Muscle layer of colon (tissue), 2 donors: ENCODE measurements at regions not wholly inside any gene's neighbourhood (a gene's known extent, or its start where the extent isn't known, plus 50 kb on each side); places are given as distances from the start of the nearest gene placed in this dataset.

Experiments used
- H3K27ac ChIP-seq: one replicate; pipeline ENCODE4 v1.7.0; 2013; ENCODE audit warnings: low read depth, mild to moderate bottlenecking, low read length, moderate library complexity
- H3K27me3 ChIP-seq, 2 donors: one replicate each; pipeline ENCODE4 v1.7.0; 2013; ENCODE audit warnings: low read length in 2 of 2, mild to moderate bottlenecking in 2 of 2; ENCODE audit not compliant: insufficient read depth in 2 of 2, control insufficient read depth in 1 of 2
- H3K36me3 ChIP-seq: one replicate; pipeline ENCODE4 v1.7.0; 2013; ENCODE audit warnings: mild to moderate bottlenecking, low read length; ENCODE audit not compliant: insufficient read depth
- H3K4me1 ChIP-seq: one replicate; pipeline ENCODE4 v1.7.0; 2013; ENCODE audit warnings: mild to moderate bottlenecking, low read length; ENCODE audit not compliant: insufficient read depth
- H3K4me3 ChIP-seq, 2 donors: one replicate each; pipeline ENCODE4 v1.7.0; 2013; ENCODE audit warnings: low read length in 2 of 2, low read depth in 1 of 2, mild to moderate bottlenecking in 1 of 2, moderate library complexity in 1 of 2
- H3K9ac ChIP-seq: one replicate; pipeline ENCODE4 v1.7.0; 2013; ENCODE audit warnings: low read length
- H3K9me3 ChIP-seq: one replicate; pipeline ENCODE4 v1.7.0; 2013; ENCODE audit warnings: mild to moderate bottlenecking, low read length
- donor health status: abdominal sarcoma.
- donor health status: Adenocarcinoma of cecum.

DNA sequence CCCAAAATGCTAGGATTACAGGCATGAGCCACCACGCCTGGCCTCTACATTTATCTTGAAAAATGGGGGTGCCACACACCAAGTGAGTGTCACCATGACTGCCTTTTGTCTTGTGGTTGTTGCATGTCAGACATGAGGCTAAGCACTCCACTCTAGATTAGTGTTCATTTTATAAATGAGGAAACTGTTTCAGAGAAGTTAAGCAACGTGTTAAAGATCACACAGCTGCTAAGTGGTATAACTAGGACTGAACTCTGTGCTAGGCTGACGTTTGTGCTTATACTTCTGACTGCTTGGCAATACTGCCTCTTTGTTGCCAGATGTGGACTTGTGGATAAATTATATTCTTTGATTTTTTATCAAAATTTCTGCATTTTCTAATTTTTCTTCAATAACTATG, 50.8 kb upstream of the SMAD6 start:
- Histone ChIP-seq H3K27me3 (peaks cover 0 to 17% of the 10 kb centered on the region in 2 donors), H3K4me1 (no peaks in the 10 kb centered on the region), H3K9ac (no peak overlapping the region), H3K9me3 (no peaks in the 10 kb centered on the region), H3K27ac (no peak overlapping the region), H3K36me3 (no peaks in the 10 kb centered on the region), H3K4me3 (no peak overlapping the region)

DNA sequence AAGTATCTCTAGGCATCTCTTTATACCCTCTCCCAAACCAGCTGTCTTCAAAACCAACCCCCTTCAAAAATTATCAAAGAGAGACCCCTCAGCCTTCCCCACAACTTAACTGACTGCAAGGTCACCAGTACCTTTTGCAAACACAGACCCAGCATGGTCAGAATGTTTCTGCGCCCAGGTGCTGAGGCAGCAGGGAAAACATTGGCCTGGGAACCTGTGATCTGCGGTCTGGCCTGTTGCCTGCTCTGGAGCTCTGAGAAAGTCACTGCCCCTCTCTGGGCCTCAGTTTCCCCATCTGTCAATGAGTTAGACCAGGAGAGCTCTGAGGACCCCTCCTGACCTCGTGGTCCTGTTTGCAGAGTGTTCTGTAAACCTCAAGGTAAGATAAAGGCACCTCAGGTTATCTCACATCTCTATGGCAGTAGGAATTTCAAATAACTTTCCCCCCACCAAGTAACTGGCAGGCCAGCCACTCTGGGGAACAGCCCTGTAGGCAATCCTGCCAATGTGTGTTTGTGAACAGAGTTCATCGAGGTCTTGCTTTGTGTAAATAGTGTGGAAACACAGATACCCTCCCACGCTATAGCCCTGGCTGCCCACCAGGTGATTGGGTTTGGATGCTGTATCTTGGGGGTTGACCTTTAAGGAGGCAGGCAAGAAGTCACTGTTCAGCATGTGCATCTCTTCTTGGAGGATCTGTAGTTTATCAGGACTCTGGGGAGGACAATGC, 50.0 kb upstream of the SMAD6 start:
- Histone ChIP-seq H3K9ac (no peak overlapping the region), H3K9me3 (no peaks in the 10 kb centered on the region), H3K36me3 (no peaks in the 10 kb centered on the region), H3K4me1 (no peaks in the 10 kb centered on the region), H3K27ac (no peak overlapping the region), H3K27me3 (peaks cover 0 to 17% of the 10 kb centered on the region in 2 donors), H3K4me3 (no peak overlapping the region)
